AG20443 (cell line): ENCODE measurements at regions not wholly inside any gene's neighbourhood (a gene's known extent, or its start where the extent isn't known, plus 50 kb on each side); places are given as distances from the start of the nearest gene placed in this dataset.

ENCODE experiments used
- DNase-seq: peaks from one replicate; pipeline ENCODE4 v3.0.0; 2012; ENCODE audit warnings: low spot score, mixed read lengths

- no peak for DNase-seq
Observed at GRCh38 chr2:11953258-11953657, 206.8 kb downstream of the LPIN1 start.

GRCh38 chr2:11955314-11955713 is 208.9 kb downstream of the LPIN1 start:
- DNase-seq: peak; percentile 49

- no peak for DNase-seq
Observed at GRCh38 chr2:11955884-11956291, 209.5 kb downstream of the LPIN1 start.

GRCh38 chr2:11962707-11963328 is 216.4 kb downstream of the LPIN1 start:
- no peak for DNase-seq

- DNase-seq: no peak
Observed at GRCh38 chr2:11963966-11964365, 217.5 kb downstream of the LPIN1 start.

- peak; percentile 39 for DNase-seq
Observed at GRCh38 chr2:11967946-11968465, 221.6 kb downstream of the LPIN1 start.

GRCh38 chr2:11968521-11968920 is 222.1 kb downstream of the LPIN1 start:
- DNase-seq: no peak

- DNase-seq: no peak
Observed at GRCh38 chr2:11969774-11970173, 223.3 kb downstream of the LPIN1 start.

- DNase-seq: no peak
Observed at GRCh38 chr2:11974573-11974972, 228.1 kb downstream of the LPIN1 start.

- no peak for DNase-seq
Observed at GRCh38 chr2:11975373-11975772, 228.9 kb downstream of the LPIN1 start.

GRCh38 chr2:11976073-11976472 is 229.6 kb downstream of the LPIN1 start:
- DNase-seq: no peak

GRCh38 chr2:11977766-11978524 is 231.5 kb downstream of the LPIN1 start:
- no peak for DNase-seq

- no peak for DNase-seq
Observed at GRCh38 chr2:11980809-11981208, 234.4 kb downstream of the LPIN1 start.

- DNase-seq: no peak
Observed at GRCh38 chr2:11983401-11983800, 237.0 kb downstream of the LPIN1 start.

- DNase-seq: no peak
Observed at GRCh38 chr2:11983870-11984269, 237.4 kb downstream of the LPIN1 start.

- DNase-seq: no peak
Observed at GRCh38 chr2:11984316-11985158, 238.1 kb downstream of the LPIN1 start.

GRCh38 chr2:11985817-11986566 is 239.6 kb downstream of the LPIN1 start:
- DNase-seq: no peak

GRCh38 chr2:11987151-11987550 is 240.7 kb downstream of the LPIN1 start:
- no peak for DNase-seq

GRCh38 chr2:11988691-11989353 is 242.4 kb downstream of the LPIN1 start:
- peak; percentile 38 for DNase-seq

- no peak for DNase-seq
Observed at GRCh38 chr2:11989354-11989703, 242.9 kb downstream of the LPIN1 start.

- DNase-seq: no peak
Observed at GRCh38 chr2:11990576-11990975, 244.1 kb downstream of the LPIN1 start.
